ENCODE measurements at regions not wholly inside any gene's neighbourhood (a gene's known extent, or its start where the extent isn't known, plus 50 kb on each side); places are given as distances from the start of the nearest gene placed in this dataset.
"Not testable (repeated sequence)": the region's sequence is repeated elsewhere in the genome, so short reads cannot be mapped to it uniquely, and the experiment has no call there.

DNA sequence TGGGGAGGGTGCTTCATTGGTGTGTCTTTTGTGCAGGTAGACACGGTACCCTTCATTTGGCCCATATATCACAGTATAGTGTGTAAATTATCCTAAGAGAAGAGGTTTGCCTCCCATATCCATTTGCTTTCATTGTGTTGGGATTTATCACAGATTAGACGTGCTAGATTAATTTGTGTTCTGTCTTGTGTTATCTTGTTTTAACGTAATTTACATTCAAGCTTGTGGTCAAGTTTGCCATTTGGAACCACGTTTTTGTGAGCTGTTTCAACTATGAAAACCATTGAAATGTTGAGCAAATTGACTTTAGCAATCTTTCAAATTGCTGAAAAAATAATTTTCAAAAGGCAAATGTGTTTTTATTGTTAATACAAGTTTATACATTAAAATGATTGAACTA, 1826.5 kb downstream of the SLITRK5 start:
- Histone ChIP-seq H3K9ac (ENCODE audit: low read depth, low read length) (no peak overlapping the region), H3K9me3 (ENCODE audit: control insufficient read depth, insufficient read depth, low read length) (no peaks in the 10 kb centered on the region), H3K4me1 (ENCODE audit: insufficient read depth, low read length) (no peaks in the 10 kb centered on the region), H3K36me3 (ENCODE audit: insufficient read depth, low read length) (no peaks in the 10 kb centered on the region)

GRCh38 chr13:89502286-89502685, 1831.1 kb downstream of the SLITRK5 start:
- Histone ChIP-seq H3K4me1 (ENCODE audit: insufficient read depth, low read length) (no peaks in the 10 kb centered on the region), H3K9ac (ENCODE audit: low read depth, low read length) (no peak overlapping the region), H3K36me3 (ENCODE audit: insufficient read depth, low read length) (no peaks in the 10 kb centered on the region), H3K9me3 (ENCODE audit: control insufficient read depth, insufficient read depth, low read length) (no peaks in the 10 kb centered on the region)

GRCh38 chr13:89514534-89515312, 1832.8 kb upstream of the MIR17HG start:
- Histone ChIP-seq H3K4me1 (ENCODE audit: insufficient read depth, low read length) (peaks cover 28% of the 10 kb centered on the region; the same call in 1 of the 2 replicates), H3K36me3 (ENCODE audit: insufficient read depth, low read length) (no peaks in the 10 kb centered on the region), H3K9ac (ENCODE audit: low read depth, low read length) (no peak overlapping the region; the same call in 1 of the 2 replicates), H3K9me3 (ENCODE audit: control insufficient read depth, insufficient read depth, low read length) (no peaks in the 10 kb centered on the region; the same call in none of the 2 replicates)

DNA sequence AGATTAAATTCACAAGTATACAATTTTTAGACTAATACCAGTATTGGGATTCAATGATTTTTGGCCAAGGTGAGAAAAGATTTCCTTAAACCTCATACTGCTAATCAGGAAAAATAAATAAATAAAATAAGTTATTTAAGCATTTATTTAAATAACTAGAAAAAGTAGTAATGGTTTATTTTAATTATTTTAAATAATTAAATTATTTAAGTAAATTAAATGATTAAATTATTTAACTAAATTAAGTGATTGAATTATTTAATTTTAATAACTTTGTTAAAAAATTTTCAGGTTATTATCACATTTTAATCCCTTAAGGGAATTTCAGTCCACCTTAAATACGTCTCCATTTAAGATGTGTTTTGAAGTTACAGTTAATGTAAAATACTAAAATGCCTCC, 1831.5 kb upstream of the MIR17HG start:
- H3K9me3 ChIP-seq (ENCODE audit: control insufficient read depth, insufficient read depth, low read length) = no peaks in the 10 kb centered on the region; the same call in none of the 2 replicates
- no peak overlapping the region for H3K9ac ChIP-seq (ENCODE audit: low read depth, low read length)
- H3K4me1 ChIP-seq (ENCODE audit: insufficient read depth, low read length) = peaks cover 28% of the 10 kb centered on the region; the same call in 1 of the 2 replicates
- no peaks in the 10 kb centered on the region for H3K36me3 ChIP-seq (ENCODE audit: insufficient read depth, low read length)

DNA sequence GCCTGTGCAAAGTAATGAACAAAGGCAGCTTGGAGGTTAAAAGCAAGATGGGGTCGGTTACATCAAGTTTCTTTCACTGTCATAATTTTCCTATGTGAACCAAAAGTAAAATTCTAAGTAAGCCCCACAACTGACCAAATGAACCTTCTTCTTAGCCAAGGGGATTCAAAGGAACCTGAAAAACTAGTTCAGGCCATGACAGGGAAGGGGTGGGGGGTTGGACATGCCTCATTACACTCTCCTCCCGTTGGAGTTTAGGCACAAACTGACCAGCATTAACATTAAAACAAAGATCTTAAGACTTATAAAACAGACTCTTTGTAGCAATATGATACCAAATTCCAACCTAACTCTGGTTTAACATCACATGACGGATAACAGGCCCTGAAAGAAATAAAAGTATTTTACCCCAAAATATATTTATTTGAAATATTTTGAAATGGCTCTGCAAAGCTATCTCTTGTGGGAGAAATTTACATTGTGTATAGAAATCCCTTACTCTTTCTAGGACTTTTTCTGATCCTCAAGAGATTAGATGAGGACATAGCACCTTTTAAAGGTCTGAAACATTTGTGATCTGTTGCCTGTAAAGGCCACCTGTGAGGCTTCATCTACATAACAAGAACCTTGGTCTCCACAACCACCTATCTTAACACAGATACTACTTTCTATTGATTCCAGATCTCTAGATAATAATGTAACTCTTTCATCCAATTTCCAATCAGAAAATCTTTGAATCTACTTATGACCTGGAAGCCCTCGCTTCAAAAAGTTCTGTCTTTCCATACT, 1829.0 kb upstream of the MIR17HG start:
- Histone ChIP-seq H3K9me3 (ENCODE audit: control insufficient read depth, insufficient read depth, low read length) (no peaks in the 10 kb centered on the region; the same call in none of the 2 replicates), H3K4me1 (ENCODE audit: insufficient read depth, low read length) (peaks cover 22% of the 10 kb centered on the region; the same call in 1 of the 2 replicates), H3K36me3 (ENCODE audit: insufficient read depth, low read length) (no peaks in the 10 kb centered on the region), H3K9ac (ENCODE audit: low read depth, low read length) (no peak overlapping the region)

GRCh38 chr13:89520468-89520867, 1827.0 kb upstream of the MIR17HG start:
- Histone ChIP-seq H3K9me3 (ENCODE audit: control insufficient read depth, insufficient read depth, low read length) (no peaks in the 10 kb centered on the region; the same call in none of the 2 replicates), H3K36me3 (ENCODE audit: insufficient read depth, low read length) (no peaks in the 10 kb centered on the region), H3K9ac (ENCODE audit: low read depth, low read length) (no peak overlapping the region), H3K4me1 (ENCODE audit: insufficient read depth, low read length) (peaks cover 5% of the 10 kb centered on the region; the same call in 1 of the 2 replicates)

DNA sequence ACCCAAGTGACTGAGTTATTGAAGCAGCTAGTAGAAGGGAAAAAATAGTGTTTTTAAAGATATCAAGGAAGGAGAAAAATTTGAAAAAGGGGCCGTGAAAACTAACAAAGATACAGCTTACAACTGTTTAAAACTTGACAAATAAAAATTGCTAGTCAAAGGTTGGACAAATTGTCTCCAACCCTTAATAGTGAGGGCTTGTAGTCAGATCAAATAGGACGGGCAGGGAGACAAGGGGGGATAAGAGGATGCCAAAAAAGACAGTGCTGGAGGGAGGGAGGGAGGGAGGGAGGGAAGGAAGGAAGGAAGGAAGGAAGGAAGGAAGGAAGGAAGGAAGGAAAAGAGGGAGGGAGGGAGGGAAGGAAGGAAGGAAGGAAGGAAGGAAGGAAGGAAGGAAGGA, 1825.8 kb upstream of the MIR17HG start:
- not testable (repeated sequence) for H3K4me1 ChIP-seq (ENCODE audit: insufficient read depth, low read length); H3K9ac ChIP-seq (ENCODE audit: low read depth, low read length); H3K36me3 ChIP-seq (ENCODE audit: insufficient read depth, low read length); H3K9me3 ChIP-seq (ENCODE audit: control insufficient read depth, insufficient read depth, low read length)

GRCh38 chr13:89541091-89542030, 1806.1 kb upstream of the MIR17HG start:
- Histone ChIP-seq H3K9ac (ENCODE audit: low read depth, low read length) (no peak overlapping the region), H3K4me1 (ENCODE audit: insufficient read depth, low read length) (0 out of 2 replicates have a peak, but pooled peaks cover 3% of the 10 kb centered on the region), H3K36me3 (ENCODE audit: insufficient read depth, low read length) (no peaks in the 10 kb centered on the region), H3K9me3 (ENCODE audit: control insufficient read depth, insufficient read depth, low read length) (no peaks in the 10 kb centered on the region)

GRCh38 chr13:89550938-89551337, 1796.5 kb upstream of the MIR17HG start:
- Histone ChIP-seq H3K9me3 (ENCODE audit: control insufficient read depth, insufficient read depth, low read length) (no peaks in the 10 kb centered on the region), H3K9ac (ENCODE audit: low read depth, low read length) (no peak overlapping the region), H3K36me3 (ENCODE audit: insufficient read depth, low read length) (no peaks in the 10 kb centered on the region), H3K4me1 (ENCODE audit: insufficient read depth, low read length) (no peaks in the 10 kb centered on the region)

- H3K4me1 ChIP-seq (ENCODE audit: insufficient read depth, low read length) = no peaks in the 10 kb centered on the region
- H3K9me3 ChIP-seq (ENCODE audit: control insufficient read depth, insufficient read depth, low read length) = no peaks in the 10 kb centered on the region
- no peaks in the 10 kb centered on the region for H3K36me3 ChIP-seq (ENCODE audit: insufficient read depth, low read length)
- no peak overlapping the region for H3K9ac ChIP-seq (ENCODE audit: low read depth, low read length)
Measured at GRCh38 chr13:89554801-89555200, 1792.7 kb upstream of the MIR17HG start.

DNA sequence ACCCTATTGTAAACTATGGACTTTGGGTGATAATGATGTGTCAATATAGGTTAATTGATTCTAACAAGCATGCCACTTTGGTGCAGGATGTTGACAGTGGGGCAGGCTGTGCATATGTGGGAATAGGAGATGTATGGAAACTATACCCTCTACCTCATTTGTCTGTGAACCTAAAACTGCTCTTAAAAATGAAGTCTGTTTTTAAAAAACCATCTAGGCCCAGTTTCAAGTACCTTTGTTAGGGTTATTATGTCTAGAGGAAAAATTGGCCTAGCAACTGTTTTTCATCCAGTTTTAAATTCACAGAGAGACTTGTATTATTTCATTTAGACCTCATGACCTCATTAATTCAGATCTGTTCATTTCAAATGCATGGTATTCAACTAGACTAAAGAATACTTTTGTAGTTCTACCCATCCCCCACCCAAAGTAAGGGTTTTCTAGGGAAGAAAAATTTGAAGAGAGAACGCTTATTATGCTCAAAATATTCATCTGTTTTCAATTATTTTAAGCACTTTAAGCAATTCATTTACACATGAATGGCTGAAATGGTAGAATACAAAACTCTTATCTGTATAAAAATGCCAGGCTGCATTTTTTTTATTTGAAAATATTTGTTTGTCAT, 1781.9 kb upstream of the MIR17HG start:
- Histone ChIP-seq H3K36me3 (ENCODE audit: insufficient read depth, low read length) (no peaks in the 10 kb centered on the region), H3K4me1 (ENCODE audit: insufficient read depth, low read length) (no peaks in the 10 kb centered on the region), H3K9me3 (ENCODE audit: control insufficient read depth, insufficient read depth, low read length) (no peaks in the 10 kb centered on the region), H3K9ac (ENCODE audit: low read depth, low read length) (no peak overlapping the region)

DNA sequence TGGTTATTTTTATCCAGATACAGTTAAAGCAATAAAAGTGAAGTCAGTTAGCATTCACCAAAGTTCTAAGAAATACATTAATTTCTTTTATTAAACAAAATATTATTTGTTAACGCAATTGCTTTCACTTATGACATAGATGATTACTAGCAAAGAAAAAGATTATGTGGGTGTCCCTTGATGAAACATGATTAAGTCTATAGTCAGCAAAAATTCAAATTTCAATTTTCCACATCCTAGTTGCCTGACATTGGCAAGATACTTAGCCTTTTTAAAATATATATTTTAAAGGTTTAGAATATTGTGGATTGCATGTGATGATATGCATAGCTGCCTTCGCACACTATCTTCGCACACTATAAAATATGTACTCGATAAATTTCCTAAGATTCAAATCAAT, 1780.5 kb upstream of the MIR17HG start:
- Histone ChIP-seq H3K36me3 (ENCODE audit: insufficient read depth, low read length) (no peaks in the 10 kb centered on the region), H3K9me3 (ENCODE audit: control insufficient read depth, insufficient read depth, low read length) (no peaks in the 10 kb centered on the region; the same call in 1 of the 2 replicates), H3K9ac (ENCODE audit: low read depth, low read length) (no peak overlapping the region), H3K4me1 (ENCODE audit: insufficient read depth, low read length) (no peaks in the 10 kb centered on the region)

- no peaks in the 10 kb centered on the region for H3K36me3 ChIP-seq (ENCODE audit: insufficient read depth, low read length)
- no peak overlapping the region for H3K9ac ChIP-seq (ENCODE audit: low read depth, low read length)
- no peaks in the 10 kb centered on the region for H3K4me1 ChIP-seq (ENCODE audit: insufficient read depth, low read length)
- H3K9me3 ChIP-seq (ENCODE audit: control insufficient read depth, insufficient read depth, low read length) = peaks cover 6% of the 10 kb centered on the region
Measured at GRCh38 chr13:89568276-89568675, 1779.2 kb upstream of the MIR17HG start.

- H3K9me3 ChIP-seq (ENCODE audit: control insufficient read depth, insufficient read depth, low read length) = peaks cover 6% of the 10 kb centered on the region
- no peaks in the 10 kb centered on the region for H3K4me1 ChIP-seq (ENCODE audit: insufficient read depth, low read length)
- H3K9ac ChIP-seq (ENCODE audit: low read depth, low read length) = no peak overlapping the region
- no peaks in the 10 kb centered on the region for H3K36me3 ChIP-seq (ENCODE audit: insufficient read depth, low read length)
Measured at GRCh38 chr13:89568746-89569145, 1778.7 kb upstream of the MIR17HG start.

Measured in ES-I3 (cell line).